ENCODE measurements at regions not wholly inside any gene's neighbourhood (a gene's known extent, or its start where the extent isn't known, plus 50 kb on each side); places are given as distances from the start of the nearest gene placed in this dataset.

DNA sequence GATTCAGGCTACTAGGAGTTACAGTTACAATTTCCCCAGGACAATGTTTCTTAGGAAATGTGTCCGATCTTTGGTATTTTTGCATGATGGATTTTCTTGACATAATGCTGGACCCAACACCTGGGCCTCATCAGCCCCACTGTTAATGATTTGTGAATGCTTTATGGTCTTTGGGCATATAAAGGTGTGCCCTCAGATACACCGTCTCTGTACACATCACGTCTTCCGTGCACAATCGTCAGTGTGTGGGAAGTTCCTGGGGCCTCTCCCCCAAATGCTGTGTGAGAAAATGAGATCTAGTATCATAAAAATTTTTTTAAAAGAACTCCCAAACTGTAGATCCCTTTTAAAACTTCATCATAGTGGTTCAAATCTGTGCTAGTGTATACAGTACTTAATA lies 373.2 kb upstream of the ID4 start:
- DNase-seq (ENCODE audit: low read depth) = no peak

DNA sequence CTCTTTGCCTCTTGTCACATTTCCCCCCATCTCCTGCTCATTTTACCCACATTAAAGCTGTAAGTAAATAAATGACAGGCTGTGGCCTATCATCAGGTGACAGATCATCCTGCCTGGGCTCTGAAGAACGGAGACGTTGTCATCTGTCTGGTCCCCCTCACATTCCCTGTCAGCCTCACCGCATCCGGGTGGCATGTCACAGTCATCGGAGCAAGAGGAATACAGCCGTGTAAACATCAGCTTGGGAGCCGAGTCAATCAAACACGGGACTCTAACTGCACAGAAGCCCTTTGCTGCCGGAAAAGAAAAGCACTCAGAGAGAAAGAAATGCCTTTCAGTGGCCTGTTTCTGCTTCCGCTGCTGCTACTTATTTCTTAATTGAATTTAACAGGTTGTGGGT lies 371.9 kb upstream of the ID4 start:
- DNase-seq (ENCODE audit: low read depth) = no peak

DNA sequence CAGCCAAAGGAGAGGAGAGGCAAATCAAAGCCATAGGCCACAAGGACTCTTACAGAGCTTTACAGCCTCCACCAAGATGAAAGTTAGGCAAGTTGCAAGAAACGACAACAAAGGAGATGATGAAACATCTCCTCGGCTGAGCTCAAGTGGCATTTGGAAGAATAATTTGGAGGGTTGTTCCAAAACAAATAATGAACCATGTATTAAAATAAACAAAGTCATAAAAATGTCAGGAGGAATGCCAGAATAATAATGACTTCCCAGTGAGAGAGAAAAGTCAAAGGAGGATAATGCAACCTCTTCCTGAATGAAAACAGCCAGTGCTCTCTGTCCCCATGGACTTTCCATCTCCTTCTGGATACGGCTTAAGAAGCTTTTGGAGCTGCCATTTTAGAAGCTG lies 371.4 kb upstream of the ID4 start:
- DNase-seq (ENCODE audit: low read depth) = no peak

DNA sequence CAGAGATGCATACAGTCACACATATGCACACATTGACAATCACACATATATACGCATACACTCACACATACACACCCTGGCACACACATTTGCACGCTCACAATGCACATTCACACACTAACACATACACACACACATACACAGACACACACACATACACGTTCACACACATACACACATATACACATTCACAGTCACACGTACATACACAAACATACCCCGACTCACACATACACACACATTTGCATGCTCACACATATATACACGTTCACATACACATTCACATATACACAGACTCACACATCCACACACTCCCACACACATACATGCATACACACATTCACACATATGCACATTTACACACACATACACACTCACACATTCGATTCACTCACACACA lies 366.8 kb upstream of the ID4 start:
- no peak for DNase-seq (ENCODE audit: low read depth)

DNA sequence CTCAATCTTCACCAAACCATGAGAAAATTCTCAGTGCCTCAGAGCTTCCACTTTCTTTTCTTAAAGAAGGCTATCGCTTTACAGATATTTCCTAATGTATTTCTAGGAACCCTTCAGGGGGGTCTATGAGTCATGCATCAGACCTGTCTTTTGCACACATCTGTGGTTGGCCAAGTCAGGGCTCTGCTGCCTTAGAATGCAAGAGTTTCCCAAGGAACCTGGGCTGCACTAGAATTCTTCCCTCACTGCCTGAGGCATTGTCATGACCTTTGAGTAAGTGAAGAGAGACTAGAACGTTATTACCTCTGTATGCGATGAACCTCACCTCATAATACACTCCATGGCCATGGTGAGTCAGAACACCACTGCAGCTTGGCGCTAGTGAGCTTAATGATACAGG lies 365.0 kb upstream of the ID4 start:
- no peak for DNase-seq (ENCODE audit: low read depth)

DNA sequence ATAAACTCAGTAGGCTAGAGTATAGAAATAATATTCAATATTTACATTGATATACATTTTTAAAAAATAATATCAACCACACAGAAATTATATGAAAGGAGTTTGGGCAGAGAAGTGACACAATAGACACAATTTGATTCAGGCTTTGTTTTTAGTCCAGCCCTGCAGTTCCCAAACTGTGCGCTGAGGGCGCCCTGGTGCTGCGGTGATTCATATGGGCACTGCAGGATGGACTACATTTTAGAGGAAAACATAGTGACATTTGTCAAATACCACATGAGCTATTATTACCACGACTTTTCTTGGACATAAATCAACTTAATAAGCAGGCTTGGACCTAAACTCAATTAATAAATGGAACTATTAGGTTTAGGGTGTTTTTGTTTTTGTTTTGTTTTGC lies 364.3 kb upstream of the ID4 start:
- DNase-seq (ENCODE audit: low read depth) = no peak

DNA sequence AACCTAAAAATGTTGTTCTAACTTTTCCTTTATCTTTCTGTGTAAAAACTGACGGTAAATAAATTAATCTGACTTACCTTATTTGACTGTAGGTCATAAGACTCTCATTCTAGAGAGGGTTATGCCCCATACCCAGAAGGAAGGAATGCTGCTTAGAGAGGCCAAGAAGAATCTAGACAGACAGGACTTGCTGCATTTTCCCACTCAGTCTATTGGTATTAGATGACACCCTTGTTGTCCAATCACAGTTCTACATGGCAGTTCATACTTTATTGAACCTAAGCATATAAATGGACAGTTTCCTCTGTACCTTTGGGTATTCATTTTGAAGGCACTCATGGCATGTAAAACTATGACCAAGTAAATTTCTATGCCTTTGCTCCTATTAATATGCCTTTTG lies 359.6 kb upstream of the ID4 start:
- DNase-seq (ENCODE audit: low read depth) = no peak

DNA sequence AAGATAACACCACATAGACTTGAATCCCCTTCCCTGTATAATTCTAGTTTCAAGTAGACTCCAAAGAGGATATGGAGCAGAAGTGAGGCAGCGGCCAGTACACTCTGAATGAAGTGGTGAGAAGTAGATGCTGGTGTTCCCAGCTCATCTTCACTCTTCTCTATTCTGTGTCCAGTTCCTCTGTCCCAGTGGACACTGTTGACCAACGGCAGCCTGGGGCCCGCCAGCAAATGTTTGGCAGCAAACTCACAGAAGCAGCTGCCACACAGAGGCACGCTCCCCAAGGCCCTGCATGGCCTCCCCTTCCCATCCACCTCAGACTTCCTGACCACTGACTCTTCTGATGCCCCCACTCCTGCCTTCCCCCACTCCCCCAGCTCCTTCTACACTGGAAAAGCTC lies 358.9 kb upstream of the ID4 start:
- no peak for DNase-seq (ENCODE audit: low read depth)

DNA sequence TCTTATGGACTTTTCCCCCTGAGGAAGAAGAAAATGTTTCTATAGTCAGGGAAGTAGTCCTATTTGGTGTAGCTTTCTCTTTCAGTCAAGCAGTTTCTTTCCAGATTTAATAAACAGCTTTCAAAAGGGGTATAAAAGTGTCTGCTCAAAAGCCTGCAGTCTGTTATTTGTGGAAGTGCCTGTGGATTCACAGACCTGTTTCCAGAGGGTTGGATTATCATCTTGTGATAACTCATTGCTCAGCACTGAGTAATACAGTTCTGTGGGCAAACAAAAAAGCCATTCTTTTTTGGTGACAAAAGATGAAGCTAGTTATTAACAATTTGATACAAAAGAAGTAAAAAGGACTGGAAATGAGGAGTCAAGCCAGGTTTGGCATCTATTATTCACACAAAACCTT lies 358.2 kb upstream of the ID4 start:
- no peak for DNase-seq (ENCODE audit: low read depth)

DNA sequence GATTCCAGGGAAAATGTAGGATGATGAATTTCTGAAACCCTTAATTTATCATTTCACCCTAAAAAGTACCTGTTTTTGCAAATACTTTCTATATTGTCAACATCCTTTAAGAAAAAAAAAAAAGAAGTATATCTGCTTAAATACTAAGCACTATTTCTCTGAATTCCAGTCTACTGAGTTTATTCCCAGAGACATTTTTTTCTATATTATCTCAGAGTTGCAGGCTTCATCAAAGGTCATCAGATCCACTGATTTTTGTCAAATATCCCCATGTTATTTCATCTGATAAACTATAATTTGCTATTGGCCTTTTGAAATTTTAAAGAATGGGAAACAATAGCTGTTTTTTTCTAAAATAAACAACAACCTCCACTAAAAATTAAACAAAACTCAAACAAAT lies 357.6 kb upstream of the ID4 start:
- DNase-seq (ENCODE audit: low read depth) = no peak

DNA sequence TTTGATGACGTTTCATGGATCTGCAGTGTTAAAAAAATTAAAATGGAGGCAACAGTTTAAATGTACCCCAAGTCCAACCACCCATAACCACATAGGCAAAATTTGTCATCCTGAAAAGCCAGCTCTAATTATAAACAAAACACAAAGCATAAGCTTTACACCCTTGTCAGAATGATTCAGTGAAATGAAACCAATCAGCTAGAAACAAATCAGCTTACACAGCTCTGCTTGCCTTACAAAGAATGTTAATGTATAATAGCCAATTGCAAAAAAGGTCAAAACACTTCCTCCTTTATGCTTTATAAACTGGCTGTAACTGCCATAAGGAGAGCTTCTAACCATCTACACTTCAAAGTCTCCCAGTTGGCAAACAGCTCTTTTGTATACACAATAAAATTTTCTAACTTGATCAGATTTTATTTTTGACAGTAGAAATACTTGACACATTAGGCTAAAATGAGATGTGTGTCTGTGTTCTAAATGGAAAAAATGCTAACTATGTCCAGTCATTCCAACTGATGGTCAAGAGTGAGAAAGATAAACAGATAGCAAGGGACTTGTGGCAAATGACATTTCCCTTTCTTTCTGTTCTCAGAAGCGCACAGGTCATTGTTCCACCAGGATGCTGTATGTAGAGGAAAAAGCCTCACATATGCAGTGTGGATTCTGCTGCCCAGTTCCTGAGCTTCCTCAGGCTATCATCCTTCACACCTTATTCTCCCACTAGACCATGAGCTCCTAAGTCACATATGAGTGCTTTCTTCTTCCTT lies 344.3 kb upstream of the ID4 start:
- no peak for DNase-seq (ENCODE audit: low read depth)

DNA sequence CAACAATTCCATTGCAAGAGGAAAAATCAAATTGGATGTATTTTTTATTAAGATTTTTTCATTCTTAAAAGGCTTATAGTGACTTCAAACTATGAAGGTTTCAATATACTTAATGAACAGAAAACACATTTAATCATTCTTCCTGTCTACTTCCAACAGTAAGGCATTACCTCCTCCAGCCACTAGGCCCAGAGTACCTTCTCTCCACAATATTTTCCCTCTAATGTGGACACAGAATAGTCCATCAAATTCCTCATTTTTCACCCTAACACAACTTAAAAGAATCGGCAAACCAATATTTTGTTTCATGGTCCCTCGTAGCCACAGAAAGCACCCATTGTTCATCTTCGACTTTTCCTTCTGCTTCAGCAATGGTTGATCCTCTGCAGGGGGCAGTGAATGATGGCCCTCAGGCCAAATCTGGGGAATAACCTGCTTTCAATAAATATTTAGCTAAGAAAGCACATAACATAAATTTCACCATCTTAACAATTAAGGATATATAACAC lies 335.4 kb upstream of the ID4 start:
- DNase-seq (ENCODE audit: low read depth) = no peak

DNA sequence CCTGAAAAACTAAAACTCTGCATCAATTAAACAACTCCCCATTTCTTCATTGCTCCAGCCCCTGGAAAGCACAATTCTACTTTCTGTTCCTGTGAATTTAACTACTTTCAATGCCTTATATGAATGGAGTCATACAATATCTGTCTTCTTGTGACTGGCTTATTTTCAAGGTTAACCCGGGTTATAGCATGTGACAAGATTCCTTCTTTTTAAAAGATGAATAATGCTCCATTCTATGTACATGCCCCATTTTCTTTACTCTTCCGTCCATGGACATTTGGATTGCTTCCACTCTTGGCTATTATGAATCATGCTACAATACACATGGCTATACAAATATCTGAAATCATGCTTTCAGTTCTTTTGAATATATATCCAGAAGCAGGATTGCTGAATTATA lies 334.9 kb upstream of the ID4 start:
- DNase-seq (ENCODE audit: low read depth) = no peak

DNA sequence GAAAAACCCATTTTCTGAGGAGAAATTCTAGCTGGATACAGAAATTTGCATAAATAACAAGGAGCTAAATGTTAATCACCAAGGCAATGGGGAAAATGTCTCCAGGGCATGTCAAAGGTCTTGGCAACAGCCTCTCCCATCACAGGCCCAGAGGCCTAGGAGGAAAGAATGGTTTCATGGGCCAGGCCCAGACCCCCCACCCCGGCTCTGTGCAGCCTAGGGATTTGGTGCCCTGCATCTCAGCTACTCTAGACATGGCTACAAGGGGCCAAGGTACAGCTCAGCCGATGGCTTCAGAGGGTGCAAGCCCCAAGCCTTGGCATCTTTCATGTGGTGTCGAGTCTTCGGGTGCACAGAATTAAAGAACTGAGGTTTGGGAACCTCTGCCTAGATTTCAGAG lies 321.2 kb upstream of the ID4 start:
- no peak for DNase-seq (ENCODE audit: low read depth)

DNA sequence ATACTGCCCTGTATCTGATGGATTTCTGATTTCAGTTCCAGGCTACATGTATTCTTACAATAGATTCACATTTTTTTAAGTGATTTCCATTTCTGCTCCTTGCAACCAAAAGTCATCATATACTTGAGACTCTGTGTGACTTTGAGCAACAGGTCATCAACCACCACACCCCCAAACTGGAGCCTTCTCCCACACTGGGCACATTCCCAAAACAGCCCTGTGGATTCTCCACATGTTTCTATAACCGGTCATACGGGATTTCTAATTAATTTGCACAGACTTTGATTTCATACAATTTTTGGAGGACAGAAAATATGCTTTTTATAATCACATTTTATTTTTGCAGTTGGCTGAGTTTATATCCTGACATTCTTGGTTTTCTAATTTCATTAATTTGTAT lies 317.2 kb upstream of the ID4 start:
- DNase-seq (ENCODE audit: low read depth) = no peak

DNA sequence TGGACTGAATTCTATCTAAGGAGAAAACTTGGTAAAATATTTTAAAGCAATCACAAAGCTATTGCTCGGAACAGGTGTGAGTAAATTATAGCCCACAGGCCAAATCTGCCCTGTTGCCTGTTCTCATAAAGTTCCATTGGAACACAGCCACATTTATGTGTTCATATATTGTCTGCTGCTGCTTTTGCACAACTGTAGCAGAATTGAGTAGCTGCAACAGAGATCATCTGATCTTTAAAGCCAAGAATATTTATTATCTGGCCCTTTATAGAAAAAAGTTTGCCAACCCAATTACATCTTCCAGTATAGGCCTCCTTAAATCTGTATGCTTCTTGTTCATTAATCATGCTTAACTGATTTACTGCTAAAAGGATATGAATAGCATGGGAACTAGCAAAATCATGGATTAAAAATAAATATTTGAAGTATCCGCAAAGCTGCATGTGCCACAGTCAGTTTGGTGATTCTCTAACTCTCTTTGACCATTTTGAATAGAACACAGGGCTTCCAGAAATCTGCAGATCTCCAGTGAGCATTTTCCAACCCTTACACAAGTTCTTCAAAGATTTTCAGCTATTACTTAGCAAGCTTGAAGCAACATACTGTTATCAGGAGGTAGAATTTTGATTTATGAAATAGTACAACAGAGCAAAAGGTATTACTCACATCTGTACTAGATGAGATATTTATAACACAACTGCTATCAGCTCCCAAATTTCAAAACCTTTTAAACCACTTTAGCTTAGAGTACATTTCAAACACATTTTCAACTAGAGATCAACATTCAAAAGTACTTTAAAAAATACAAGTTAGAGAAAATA lies 312.6 kb upstream of the ID4 start:
- DNase-seq (ENCODE audit: low read depth) = no peak

DNA sequence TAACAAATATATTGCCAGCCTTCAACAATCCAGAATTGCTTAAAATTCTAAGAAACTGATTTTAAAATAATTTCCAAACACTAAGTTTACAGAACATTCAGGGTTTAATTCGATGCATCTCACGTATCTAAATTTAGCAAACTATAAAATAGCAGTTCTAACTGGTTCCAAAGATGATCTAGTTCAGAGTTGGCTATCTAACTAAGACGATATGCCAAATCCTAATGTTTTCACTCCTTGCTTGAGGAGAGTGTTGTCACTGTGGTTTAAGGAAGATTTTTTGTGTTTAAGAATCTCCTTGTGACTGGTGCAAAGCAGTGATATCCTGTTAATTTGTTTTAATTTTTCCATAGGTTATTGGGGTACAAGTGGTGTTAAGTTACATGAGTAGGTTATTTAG lies 311.5 kb upstream of the ID4 start:
- no peak for DNase-seq (ENCODE audit: low read depth)

DNA sequence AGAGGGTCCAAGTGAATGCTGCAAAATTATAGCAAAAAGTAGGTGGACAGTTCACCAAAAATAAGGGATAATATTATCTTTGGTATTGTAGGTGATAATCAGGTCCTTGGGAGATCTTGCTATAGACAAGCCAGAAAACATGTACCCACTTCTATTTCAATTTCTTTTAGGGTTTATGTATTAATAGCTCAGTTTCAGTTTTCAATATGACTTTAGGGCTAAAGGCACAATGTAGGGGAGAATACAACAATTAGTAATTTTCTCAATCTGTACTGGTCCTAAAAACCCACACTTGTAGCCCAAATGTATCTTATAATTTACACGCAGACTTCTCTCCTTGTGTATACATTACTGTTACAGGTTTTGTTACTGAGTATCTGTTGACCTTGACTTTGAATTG lies 307.0 kb upstream of the ID4 start:
- no peak for DNase-seq (ENCODE audit: low read depth)

DNA sequence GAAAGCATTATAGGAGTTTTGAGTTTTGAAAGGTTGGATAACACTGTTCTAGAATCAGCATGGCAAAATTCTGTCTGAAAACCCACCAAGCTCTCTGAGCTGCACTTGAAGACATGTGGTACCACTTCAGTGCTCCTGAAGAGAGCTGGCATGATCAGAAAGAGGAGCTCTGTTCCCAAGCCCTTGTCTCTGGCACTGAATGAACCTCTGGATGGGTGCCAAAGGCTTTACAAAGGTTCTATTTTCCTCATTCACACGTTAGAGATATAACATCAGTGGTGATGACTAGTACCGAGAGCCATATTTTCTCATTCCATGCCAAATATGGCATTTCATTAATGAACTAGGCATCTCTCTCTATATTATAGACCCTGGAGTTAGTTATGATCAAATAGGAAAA lies 301.8 kb upstream of the ID4 start:
- no peak for DNase-seq (ENCODE audit: low read depth)

DNA sequence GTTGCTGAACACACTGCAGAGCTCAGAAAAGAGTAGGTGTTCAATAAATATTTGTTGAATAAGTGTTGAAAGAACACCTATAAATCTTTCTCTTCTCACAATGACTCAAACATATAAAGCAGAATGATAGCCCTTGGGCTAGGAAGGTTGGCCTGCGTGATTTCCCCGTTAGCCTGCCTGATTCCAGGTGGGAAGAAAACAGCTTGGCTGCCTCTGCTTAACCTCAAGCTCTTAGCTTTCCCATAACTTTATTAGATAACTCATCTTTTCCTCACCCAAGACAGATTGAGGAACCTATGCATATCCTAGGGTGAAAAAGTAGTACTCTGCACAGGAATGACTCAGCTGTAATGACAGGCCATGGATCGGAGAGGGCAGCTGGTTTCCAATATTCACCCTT lies 300.3 kb upstream of the ID4 start:
- DNase-seq (ENCODE audit: low read depth) = no peak

DNA sequence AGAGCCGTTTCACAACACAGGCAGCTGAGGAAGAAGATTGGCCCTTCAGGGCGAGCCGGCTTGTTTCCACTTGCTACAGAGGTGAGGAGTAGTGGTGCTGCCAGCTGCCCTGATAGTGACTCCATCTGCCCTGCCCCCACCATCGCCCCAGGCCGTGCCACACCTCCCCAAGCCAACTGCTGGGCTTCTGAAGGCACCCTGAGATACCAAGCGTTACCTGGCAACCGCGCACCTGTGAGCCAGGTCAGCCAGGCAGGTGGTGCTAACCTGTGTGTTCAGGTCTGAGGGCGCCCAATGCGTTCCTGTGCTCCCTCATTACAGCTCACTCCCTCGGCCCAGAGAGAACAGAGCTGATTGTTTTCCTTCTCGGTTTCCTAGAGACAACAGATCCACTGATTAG lies 299.1 kb upstream of the ID4 start:
- no peak for DNase-seq (ENCODE audit: low read depth)

DNA sequence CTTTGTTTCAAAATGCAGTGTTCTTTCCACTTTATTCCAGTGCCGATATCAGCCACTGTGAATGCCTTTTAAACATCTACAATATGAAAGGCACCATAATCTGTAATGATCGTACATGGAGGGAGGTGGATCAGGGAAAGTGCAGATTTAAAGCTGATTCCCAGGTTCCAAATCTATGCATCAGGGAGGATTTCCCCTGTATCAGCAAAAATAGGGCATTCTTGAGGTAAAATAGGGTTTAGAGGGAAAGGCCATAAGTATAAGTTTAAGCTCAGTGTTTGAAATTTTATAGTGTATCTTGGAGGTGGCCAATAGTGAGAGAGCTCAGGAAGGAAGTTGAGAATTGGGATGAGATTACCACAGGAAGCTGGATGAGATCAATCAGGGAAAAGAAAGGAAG lies 289.7 kb upstream of the ID4 start:
- DNase-seq (ENCODE audit: low read depth) = no peak

DNA sequence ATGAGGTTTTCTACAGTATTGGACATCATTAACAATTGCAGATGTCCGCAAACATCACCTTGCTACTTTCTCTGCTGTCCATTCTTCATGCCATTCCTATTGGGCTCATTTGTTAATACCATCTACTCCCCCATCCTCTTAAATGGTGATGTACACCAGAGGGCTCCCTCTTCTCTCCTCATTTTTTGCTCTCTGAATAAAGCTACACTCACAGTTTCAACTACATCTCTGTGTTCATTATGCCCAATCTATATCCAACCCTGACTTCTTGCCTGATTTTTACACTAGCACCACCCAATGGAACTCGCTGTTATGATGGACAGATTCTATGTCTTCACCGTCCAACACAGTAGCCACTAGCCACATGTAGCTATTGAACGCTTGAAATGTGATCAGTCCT lies 288.1 kb upstream of the ID4 start:
- no peak for DNase-seq (ENCODE audit: low read depth)

DNA sequence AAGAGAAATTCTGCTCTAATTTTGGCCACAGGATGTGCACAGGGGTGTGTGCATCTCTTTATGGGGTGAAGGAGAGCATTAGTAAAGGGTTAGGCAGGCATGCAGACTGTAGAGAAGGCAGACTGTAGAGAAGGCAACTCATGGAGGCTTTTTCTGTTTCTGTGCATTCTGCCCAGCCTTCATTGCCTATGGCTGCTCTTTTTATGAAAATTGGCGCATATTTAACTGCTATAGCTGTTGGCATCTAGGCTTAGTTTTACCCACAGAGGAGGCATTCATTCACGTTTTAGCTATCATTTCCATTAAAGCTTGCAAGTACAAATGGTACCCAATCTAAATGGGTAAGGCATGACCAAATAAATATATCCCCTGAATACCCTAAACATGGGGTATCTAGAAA lies 286.8 kb upstream of the ID4 start:
- no peak for DNase-seq (ENCODE audit: low read depth)
